Activated T-cell treated with anti-CD3 and anti-CD28 coated beads, Interleukin-2, amount 50 U/mL, for 72 hours (primary cell): ENCODE measurements at regions not wholly inside any gene's neighbourhood (a gene's known extent, or its start where the extent isn't known, plus 50 kb on each side); places are given as distances from the start of the nearest gene placed in this dataset.
"Not testable (repeated sequence)": the region's sequence is repeated elsewhere in the genome, so short reads cannot be mapped to it uniquely, and the experiment has no call there.

Experiments
- ATAC-seq, 2 donors: fragments of 150-1000 bp; cut with Tn5 transposase; replicated peaks in 1 of 2; 2 replicates each; pipeline ENCODE4 v1.10.0; 2021; ENCODE audit warnings: moderate library complexity in 2 of 2, mild to moderate bottlenecking in 1 of 2
- DNase-seq, 2 donors: peaks; one replicate each; pipeline ENCODE4 v3.0.0; 2021 to 2022; ENCODE audit warnings: mixed read lengths in 1 of 2
- H3K27ac Mint-ChIP-seq: one replicate; pipeline ENCODE4 v1.8.0; 2022; ENCODE audit warnings: mild to moderate bottlenecking, moderate library complexity, mixed read lengths
- H3K27me3 Mint-ChIP-seq: one replicate; pipeline ENCODE4 v1.8.0; 2022; ENCODE audit warnings: low read depth, mixed read lengths
- H3K36me3 Mint-ChIP-seq, 2 donors: one replicate each; pipeline ENCODE4 v1.8.0; 2022; ENCODE audit warnings: mixed read lengths in 2 of 2, mild to moderate bottlenecking in 1 of 2; ENCODE audit not compliant: insufficient read depth in 2 of 2
- H3K4me1 Mint-ChIP-seq: one replicate; pipeline ENCODE4 v1.8.0; 2022; ENCODE audit warnings: low read depth, mixed read lengths
- H3K4me3 Mint-ChIP-seq, 2 donors: one replicate each; pipeline ENCODE4 v1.8.0; 2022; ENCODE audit warnings: mild to moderate bottlenecking in 2 of 2, mixed read lengths in 2 of 2, moderate library complexity in 2 of 2
- H3K9me3 Mint-ChIP-seq, 2 donors: one replicate each; pipeline ENCODE4 v1.8.0; 2022; ENCODE audit warnings: mixed read lengths in 2 of 2

DNA sequence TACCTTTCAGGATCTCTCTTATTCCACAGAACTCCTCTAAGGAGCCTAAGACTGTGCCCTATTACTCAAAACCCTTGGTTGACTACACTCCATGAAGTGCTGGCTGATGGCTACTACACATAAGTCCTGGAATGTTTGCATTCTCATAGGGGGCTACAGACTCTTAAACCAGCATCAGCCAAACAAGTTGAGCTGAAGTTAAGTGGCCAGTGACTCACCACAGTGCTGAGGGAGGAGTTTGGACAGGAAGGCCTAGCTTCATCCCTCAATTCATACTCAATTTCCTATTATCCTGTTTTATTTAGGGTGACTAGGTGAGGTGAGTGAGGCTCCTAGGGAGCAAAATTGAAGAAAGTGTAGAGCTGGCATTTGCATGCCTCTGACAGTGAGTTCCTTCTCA is 246.7 kb downstream of the SMAD2 start:
- peaks cover 12% of the 10 kb centered on the region for H3K27me3 Mint-ChIP-seq
- H3K27ac Mint-ChIP-seq = no peak overlapping the region
- ATAC-seq (no peak), DNase-seq (no peak)
- no peaks in the 10 kb centered on the region for H3K9me3 Mint-ChIP-seq
- no peaks in the 10 kb centered on the region for H3K4me1 Mint-ChIP-seq
- H3K4me3 Mint-ChIP-seq = no peak overlapping the region
- no peaks in the 10 kb centered on the region for H3K36me3 Mint-ChIP-seq

DNA sequence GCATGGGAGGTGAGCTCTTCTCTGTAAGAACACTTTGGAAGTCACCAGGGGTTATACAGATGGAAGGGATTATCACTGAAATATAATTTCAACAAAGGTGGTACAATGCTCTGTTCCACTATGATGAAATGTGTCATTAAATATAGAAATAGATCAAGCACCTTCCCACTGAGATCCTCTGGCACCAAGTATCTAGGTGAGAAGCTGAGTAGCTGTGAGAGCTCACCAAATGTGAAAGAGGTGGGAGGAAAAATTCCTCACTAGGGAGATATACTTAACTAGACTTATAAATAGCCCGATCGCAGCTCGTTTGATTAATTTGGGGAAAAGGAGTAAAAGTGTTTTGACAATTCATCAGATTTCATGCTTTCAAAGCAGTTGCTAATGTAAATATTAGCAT is 247.6 kb downstream of the SMAD2 start:
- Mint-ChIP-seq H3K27me3 (peaks cover 11% of the 10 kb centered on the region), H3K4me1 (no peaks in the 10 kb centered on the region)

DNA sequence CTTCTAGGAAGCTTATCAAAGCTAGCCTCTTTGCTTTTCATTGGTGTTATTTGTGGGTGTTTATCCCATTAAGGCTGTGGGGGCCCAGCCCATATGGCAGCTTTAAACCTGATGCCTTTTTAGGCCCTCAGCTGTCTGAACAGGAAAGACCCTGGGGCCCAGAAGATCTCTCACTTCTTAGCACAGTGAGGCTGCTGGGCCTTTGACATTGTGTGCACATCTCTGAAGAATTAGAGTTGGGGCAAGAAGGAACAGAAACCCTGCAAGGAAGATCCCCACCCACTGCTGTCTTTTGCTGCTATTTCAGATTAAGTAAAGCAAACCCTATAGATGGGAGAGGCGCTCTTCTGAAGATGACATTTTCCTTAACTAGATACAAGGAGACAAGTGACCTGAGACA is 250.0 kb downstream of the SMAD2 start:
- no peaks in the 10 kb centered on the region for H3K4me1 Mint-ChIP-seq
- no peak overlapping the region for H3K4me3 Mint-ChIP-seq
- no peaks in the 10 kb centered on the region for H3K9me3 Mint-ChIP-seq
- H3K27ac Mint-ChIP-seq = no peak overlapping the region
- H3K27me3 Mint-ChIP-seq = peaks cover 6% of the 10 kb centered on the region
- ATAC-seq = no peak
- no peak for DNase-seq
- no peaks in the 10 kb centered on the region for H3K36me3 Mint-ChIP-seq

More for the DNA sequence above, 247.6 kb downstream of the SMAD2 start:
- Mint-ChIP-seq H3K9me3 (no peaks in the 10 kb centered on the region), H3K36me3 (no peaks in the 10 kb centered on the region), H3K4me3 (no peak overlapping the region), H3K27ac (no peak overlapping the region)
- no peak for DNase-seq
- no peak for ATAC-seq

DNA sequence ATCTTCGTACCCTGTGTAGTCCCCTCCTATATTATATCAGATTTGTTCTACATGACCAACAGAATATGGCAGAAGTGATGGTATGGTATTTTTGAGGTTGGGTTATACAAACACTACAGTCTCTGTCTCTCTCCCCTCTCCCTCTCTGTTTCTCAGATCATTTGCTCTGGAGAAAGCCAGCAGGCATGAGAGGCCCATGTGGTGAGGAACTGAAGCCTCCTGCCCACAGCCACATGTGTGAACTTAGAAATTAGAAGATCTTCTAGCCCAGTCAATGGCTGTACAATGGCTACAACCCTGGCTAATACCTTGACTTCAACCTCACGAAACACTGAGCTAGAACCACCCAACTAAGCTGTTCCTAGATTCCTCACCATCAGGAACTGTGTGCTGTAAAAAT is 250.6 kb downstream of the SMAD2 start:
- DNase-seq (no peak), ATAC-seq (no peak)
- no peaks in the 10 kb centered on the region for H3K9me3 Mint-ChIP-seq
- no peaks in the 10 kb centered on the region for H3K4me1 Mint-ChIP-seq
- peaks cover 6% of the 10 kb centered on the region for H3K27me3 Mint-ChIP-seq
- no peak overlapping the region for H3K4me3 Mint-ChIP-seq
- no peak overlapping the region for H3K27ac Mint-ChIP-seq
- no peaks in the 10 kb centered on the region for H3K36me3 Mint-ChIP-seq

DNA sequence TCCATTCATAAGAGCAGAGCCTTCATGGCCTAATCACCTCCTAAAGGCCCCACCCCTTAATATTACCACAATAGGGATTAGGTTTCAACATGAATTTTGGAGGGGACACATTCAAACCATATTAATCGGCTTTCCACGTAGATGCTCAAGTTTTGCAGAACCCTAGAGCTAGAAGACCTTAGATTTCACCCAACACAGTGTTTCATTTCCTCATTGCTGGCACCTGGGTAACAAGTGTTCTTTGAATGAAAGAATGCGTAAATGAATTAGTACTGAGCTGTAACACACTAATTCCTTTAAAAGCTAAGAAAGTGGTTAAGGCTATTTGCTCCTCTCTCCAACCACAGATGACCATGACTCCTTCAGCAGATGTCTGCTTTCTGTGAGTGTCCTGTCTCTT is 252.5 kb downstream of the SMAD2 start:
- no peak overlapping the region for H3K27ac Mint-ChIP-seq
- H3K27me3 Mint-ChIP-seq = peaks cover 6% of the 10 kb centered on the region
- no peaks in the 10 kb centered on the region for H3K4me1 Mint-ChIP-seq
- ATAC-seq = no peak
- H3K4me3 Mint-ChIP-seq = no peak overlapping the region
- H3K36me3 Mint-ChIP-seq = no peaks in the 10 kb centered on the region
- DNase-seq = no peak
- H3K9me3 Mint-ChIP-seq = no peaks in the 10 kb centered on the region

DNA sequence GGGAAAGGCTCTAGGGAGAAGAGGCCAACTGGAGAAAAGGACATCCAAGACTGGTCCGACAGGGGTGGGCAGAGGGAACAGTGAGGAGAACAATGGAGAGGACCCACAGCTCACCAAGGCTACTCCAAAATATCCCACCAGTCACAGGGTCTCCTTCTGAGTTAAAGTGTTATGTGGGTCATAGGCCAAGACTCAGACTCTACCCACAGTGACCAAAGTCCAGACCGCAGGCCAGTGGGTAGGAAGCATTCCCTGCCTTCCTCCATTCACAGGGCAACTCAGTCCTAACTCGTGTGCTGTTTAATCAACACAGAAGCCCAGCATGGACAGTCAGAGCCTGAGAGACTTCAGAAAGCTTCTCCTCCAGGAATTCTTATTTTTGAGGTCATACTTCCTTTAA is 260.6 kb downstream of the SMAD2 start:
- H3K27ac Mint-ChIP-seq = no peak overlapping the region
- peaks cover 18% of the 10 kb centered on the region for H3K27me3 Mint-ChIP-seq
- ATAC-seq (no peak), DNase-seq (no peak)
- H3K4me3 Mint-ChIP-seq = no peak overlapping the region
- no peaks in the 10 kb centered on the region for H3K36me3 Mint-ChIP-seq
- peaks cover 0 to 3% of the 10 kb centered on the region in 2 donors for H3K9me3 Mint-ChIP-seq
- H3K4me1 Mint-ChIP-seq = no peaks in the 10 kb centered on the region

DNA sequence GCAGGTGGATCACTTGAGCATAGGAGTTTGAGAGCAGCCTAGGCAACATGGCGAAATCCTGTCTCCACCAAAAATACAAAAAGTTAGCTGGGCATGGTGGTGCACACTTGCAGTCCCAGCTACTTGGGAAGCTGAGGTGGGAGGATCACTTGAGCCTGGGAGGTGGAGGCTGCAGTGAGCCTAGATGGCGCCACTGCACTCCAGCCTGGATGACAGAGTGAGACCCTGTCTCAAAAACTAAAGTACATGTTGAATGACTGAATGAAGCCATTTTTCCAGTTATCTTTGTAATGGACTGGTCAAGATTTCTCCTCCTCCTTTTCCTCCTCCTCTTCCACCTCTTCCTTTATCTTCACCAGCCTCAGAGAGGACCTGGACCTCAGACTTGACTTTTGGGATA is 272.0 kb downstream of the SMAD2 start:
- no peak for DNase-seq
- no peak for ATAC-seq
- H3K36me3 Mint-ChIP-seq = peaks cover 0 to 5% of the 10 kb centered on the region in 2 donors
- H3K4me3 Mint-ChIP-seq = no peak overlapping the region
- no peak overlapping the region for H3K27ac Mint-ChIP-seq
- H3K4me1 Mint-ChIP-seq = no peaks in the 10 kb centered on the region
- H3K27me3 Mint-ChIP-seq = no peaks in the 10 kb centered on the region
- peaks cover 3 to 5% of the 10 kb centered on the region in 2 donors for H3K9me3 Mint-ChIP-seq

DNA sequence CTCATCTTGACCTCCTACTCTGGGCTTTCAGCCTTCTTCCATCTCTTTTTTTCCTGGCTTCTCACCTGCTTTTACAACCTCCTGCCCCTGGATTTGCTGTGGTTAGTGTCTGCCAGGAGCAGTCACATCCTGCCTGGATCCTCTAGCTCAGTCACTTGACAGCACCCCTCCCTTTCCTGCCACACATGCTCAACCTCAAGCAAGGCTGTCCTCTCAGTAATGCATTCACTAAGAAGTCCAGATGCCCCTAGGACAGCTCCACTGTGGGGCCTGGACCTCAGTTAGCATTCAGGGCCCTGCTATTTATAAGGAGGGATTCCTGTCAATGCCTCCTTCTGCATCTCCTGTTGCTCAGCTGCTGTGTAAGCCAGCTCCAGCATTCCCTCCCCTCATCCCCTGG is 275.5 kb downstream of the SMAD2 start:
- Mint-ChIP-seq H3K9me3 (peaks cover 2 to 3% of the 10 kb centered on the region in 2 donors), H3K27me3 (peaks cover 7% of the 10 kb centered on the region), H3K4me3 (no peak overlapping the region), H3K4me1 (no peaks in the 10 kb centered on the region), H3K36me3 (peaks cover 0 to 3% of the 10 kb centered on the region in 2 donors), H3K27ac (no peak overlapping the region)
- ATAC-seq (no peak), DNase-seq (no peak)

DNA sequence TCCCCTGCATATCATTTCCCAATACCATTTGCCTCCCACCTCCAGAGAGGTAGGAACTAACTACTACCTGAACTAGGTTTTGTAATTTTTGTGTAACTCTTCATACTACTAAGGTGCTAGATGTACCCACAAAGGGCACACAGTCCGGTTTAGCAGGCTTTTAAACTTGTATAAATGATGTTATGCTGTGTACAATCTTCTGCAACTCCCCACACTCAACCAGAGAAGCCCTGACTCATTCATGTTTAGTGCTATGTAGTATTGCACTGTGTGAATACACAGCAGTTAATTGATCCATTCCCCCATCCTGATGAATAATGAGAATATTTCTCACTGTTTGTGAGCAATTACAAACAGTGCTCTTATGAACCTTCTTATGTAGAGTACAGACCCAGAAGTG is 285.6 kb downstream of the SMAD2 start:
- ATAC-seq (no peak), DNase-seq (no peak)
- H3K27me3 Mint-ChIP-seq = no peaks in the 10 kb centered on the region
- no peak overlapping the region for H3K4me3 Mint-ChIP-seq
- H3K27ac Mint-ChIP-seq = no peak overlapping the region
- no peaks in the 10 kb centered on the region for H3K4me1 Mint-ChIP-seq
- no peaks in the 10 kb centered on the region for H3K36me3 Mint-ChIP-seq
- peaks cover 0 to 5% of the 10 kb centered on the region in 2 donors for H3K9me3 Mint-ChIP-seq

DNA sequence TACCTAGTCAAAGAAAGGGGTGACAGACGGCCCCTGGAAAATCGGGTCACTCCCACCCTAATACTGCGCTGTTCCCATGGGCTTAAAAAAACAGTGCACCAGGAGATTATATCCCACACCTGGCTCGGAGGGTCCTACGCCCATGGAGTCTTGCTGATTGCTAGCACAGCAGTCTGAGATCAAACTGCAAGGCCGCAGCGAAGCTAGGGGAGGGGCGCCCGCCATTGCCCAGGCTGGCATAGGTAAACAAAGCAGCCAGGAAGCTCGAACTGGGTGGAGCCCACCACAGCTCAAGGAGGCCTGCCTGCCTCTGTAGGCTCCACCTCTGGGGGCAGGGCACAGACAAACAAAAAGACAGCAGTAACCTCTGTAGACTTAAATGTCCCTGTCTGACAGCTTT is 292.9 kb downstream of the SMAD2 start:
- H3K4me1 Mint-ChIP-seq, H3K27ac Mint-ChIP-seq, H3K36me3 Mint-ChIP-seq, H3K9me3 Mint-ChIP-seq, DNase-seq, H3K4me3 Mint-ChIP-seq, ATAC-seq, H3K27me3 Mint-ChIP-seq: not testable (repeated sequence)

DNA sequence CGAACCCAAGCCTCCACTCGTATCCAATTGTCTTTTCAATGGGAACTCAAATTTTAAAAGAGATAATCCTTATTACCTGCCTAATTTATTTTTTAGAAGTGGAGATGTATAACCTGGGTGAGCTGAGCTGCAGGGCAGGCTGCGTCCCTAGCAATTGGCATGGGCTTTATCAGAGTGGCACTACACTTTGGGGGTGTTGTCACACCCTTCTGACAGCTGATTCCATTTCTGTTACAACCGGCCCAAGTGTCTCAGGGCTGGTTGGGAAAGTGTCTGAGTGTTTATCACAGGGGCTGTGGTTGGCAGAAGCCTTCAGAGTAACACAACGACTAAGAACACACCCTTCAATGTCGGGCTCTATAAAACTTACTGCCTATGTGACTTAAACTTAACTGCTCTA is 295.0 kb downstream of the SMAD2 start:
- DNase-seq (no peak), ATAC-seq (no peak)
- no peaks in the 10 kb centered on the region for H3K9me3 Mint-ChIP-seq
- H3K27me3 Mint-ChIP-seq = peaks cover 8% of the 10 kb centered on the region
- no peak overlapping the region for H3K27ac Mint-ChIP-seq
- H3K4me3 Mint-ChIP-seq = no peak overlapping the region
- no peaks in the 10 kb centered on the region for H3K36me3 Mint-ChIP-seq
- H3K4me1 Mint-ChIP-seq = no peaks in the 10 kb centered on the region

DNA sequence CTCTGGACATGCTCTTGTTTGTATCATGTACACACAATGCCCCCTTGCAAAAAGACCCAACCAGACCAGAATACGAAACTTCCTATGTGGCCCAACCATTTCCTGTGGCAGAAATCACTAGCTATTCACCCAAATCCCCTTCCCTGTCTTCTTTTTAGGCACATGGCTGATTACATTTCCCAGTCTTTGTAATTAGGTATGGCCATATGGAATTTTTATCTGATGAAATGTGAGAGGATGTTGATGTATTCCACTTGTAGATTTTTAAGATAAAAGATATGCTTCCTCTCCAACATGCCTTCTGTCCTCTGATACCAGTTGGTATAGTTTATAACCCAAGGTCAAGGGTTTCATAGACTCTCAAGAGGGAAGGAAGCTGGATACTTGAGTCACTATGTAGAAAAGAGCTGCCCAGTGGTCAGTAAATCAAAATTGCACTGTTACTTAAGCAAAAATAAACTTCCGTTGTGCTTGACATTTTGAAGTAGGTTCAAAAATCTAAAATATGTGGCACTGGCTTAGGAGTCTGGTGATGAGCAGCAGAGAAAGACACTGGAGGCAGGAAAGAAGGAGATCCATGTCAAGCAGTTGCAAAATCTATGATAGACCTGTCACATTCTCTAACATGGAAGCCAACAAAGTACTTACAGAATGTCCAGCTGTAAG is 297.4 kb downstream of the SMAD2 start:
- Mint-ChIP-seq H3K27ac (no peak overlapping the region), H3K4me3 (no peak overlapping the region), H3K27me3 (peaks cover 8% of the 10 kb centered on the region), H3K4me1 (no peaks in the 10 kb centered on the region), H3K36me3 (no peaks in the 10 kb centered on the region), H3K9me3 (no peaks in the 10 kb centered on the region)
- ATAC-seq (no peak), DNase-seq (no peak)

DNA sequence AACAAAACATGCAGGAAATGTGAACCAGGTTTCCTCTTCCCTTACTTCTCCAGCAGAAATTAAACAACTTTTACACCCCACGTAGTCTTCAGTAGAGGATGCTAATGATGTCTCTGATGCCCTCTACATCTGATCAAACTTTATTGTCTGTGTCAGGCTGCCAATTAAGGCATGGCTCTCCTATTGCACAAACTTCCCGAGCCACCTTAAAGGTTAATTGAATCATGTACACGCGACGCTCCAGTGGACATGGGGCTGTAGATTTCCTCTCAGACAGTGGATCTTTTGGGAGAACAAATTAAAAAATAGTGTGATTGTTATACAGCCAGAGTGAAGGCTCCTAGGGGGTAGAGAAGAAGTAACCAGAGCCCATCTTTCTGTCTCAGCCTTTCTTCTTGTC is 301.6 kb downstream of the SMAD2 start:
- Mint-ChIP-seq H3K27ac (no peak overlapping the region), H3K27me3 (no peaks in the 10 kb centered on the region)
- no peak for ATAC-seq

DNA sequence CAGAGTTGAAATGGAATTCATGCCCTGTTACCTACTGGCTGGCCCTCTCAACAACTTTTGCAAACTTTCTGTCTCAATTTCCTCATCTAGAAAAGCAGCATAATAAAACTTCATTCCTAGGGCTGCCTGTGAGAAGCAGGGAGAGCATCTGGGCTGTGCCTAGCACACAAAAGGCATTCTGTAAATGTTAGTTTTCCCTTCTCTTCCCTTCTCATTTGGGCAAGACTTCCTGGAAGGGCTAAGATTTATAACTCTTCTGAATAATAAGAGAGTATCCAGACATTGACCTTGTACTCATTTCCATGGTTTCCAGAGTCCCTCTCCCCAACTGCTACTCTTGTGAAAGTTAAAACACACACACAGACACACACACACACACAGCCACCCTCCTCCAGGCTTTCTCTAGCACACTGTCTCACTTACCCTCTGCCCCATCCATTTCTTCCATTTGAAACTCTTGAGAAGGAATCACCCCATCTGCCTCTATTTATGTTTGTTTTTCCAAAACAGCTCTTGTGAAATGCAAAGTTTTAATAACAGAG is 302.1 kb downstream of the SMAD2 start:
- H3K27ac Mint-ChIP-seq = no peak overlapping the region
- DNase-seq = no peak
- ATAC-seq = no peak

More for the DNA sequence above, 301.6 kb downstream of the SMAD2 start:
- no peak for DNase-seq
- Mint-ChIP-seq H3K4me3 (no peak overlapping the region), H3K36me3 (no peaks in the 10 kb centered on the region), H3K9me3 (no peaks in the 10 kb centered on the region), H3K4me1 (no peaks in the 10 kb centered on the region)

More for the DNA sequence above, 302.1 kb downstream of the SMAD2 start:
- no peaks in the 10 kb centered on the region for H3K4me1 Mint-ChIP-seq
- no peaks in the 10 kb centered on the region for H3K9me3 Mint-ChIP-seq
- no peaks in the 10 kb centered on the region for H3K27me3 Mint-ChIP-seq
- H3K36me3 Mint-ChIP-seq = no peaks in the 10 kb centered on the region
- H3K4me3 Mint-ChIP-seq = no peak overlapping the region
